GM19025 (cell line): ENCODE measurements at regions not wholly inside any gene's neighbourhood (a gene's known extent, or its start where the extent isn't known, plus 50 kb on each side); places are given as distances from the start of the nearest gene placed in this dataset.
"Not testable (repeated sequence)": the region's sequence is repeated elsewhere in the genome, so short reads cannot be mapped to it uniquely, and the experiment has no call there.

ENCODE experiments used
- ATAC-seq: cut with Tn5 transposase; IDR thresholded peaks from one replicate; pipeline ENCODE4 v1.9.1; 2021; ENCODE audit warnings: mild to moderate bottlenecking, low read depth, moderate library complexity; ENCODE audit not compliant: unreplicated experiment

GRCh38 chr10:21296575-21297355 is 228.7 kb downstream of the SKIDA1 start:
- ATAC-seq = no peak

GRCh38 chr10:21293518-21294356 is 231.7 kb downstream of the SKIDA1 start:
- no peak for ATAC-seq

- no peak for ATAC-seq
These were observed 232.5 kb downstream of the SKIDA1 start for GRCh38 chr10:21292763-21293517.

- no peak for ATAC-seq
These were observed 234.9 kb downstream of the SKIDA1 start for GRCh38 chr10:21290499-21291160.

- ATAC-seq = no peak
These were observed 235.5 kb downstream of the SKIDA1 start for GRCh38 chr10:21289961-21290360.

GRCh38 chr10:21289271-21289670 is 236.2 kb downstream of the SKIDA1 start:
- no peak for ATAC-seq

GRCh38 chr10:21285742-21286331 is 239.6 kb downstream of the SKIDA1 start:
- ATAC-seq = no peak

- ATAC-seq = no peak
These were observed 240.3 kb downstream of the SKIDA1 start for GRCh38 chr10:21285207-21285606.

- ATAC-seq = no peak
These were observed 241.2 kb downstream of the SKIDA1 start for GRCh38 chr10:21284301-21284700.

- not testable (repeated sequence) for ATAC-seq
These were observed 242.4 kb downstream of the SKIDA1 start for GRCh38 chr10:21283053-21283452.

- no peak for ATAC-seq
These were observed 243.6 kb downstream of the SKIDA1 start for GRCh38 chr10:21281765-21282484.

GRCh38 chr10:21280971-21281572 is 244.4 kb downstream of the SKIDA1 start:
- no peak for ATAC-seq

GRCh38 chr10:21280037-21280436 is 245.4 kb downstream of the SKIDA1 start:
- no peak for ATAC-seq

- ATAC-seq = no peak
These were observed 246.3 kb downstream of the SKIDA1 start for GRCh38 chr10:21279217-21279575.

GRCh38 chr10:21278491-21279216 is 246.8 kb downstream of the SKIDA1 start:
- ATAC-seq = peak; percentile 88

- no peak for ATAC-seq
These were observed 252.0 kb downstream of the SKIDA1 start for GRCh38 chr10:21273400-21273968.

GRCh38 chr10:21272643-21273399 is 252.7 kb downstream of the SKIDA1 start:
- ATAC-seq = no peak
